ENCODE measurements at regions not wholly inside any gene's neighbourhood (a gene's known extent, or its start where the extent isn't known, plus 50 kb on each side); places are given as distances from the start of the nearest gene placed in this dataset.

DNA sequence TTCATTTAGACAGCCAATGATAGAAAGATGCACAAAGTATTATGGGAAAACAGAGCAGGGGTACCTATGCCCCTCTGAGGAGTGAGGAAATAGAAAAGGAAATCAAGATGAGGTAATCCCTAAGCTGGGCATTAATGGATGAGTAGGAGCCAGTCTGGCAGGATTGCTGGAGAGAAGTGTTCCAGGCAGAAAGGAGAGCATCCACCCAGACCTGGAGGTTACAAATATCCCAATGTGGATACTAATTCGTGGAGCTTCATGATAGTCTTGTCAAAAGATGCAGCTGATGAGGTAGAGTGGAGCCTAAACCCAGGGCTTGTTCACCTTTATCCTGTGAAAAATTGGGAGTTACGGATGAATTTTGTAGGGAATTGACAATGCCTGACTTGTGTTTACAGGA is 328.0 kb downstream of the ZNF608 start:
- TF ChIP-seq SRF (IDR thresholded peaks at IDR 0.05; ENCODE audit: low read depth, low read length) (no peak), JUN (CRISPR knock-in tag; IDR thresholded peaks at IDR 0.05) (no peak), RBAK (CRISPR knock-in tag; IDR thresholded peaks at IDR 0.05) (no peak), SMARCC2 (IDR thresholded peaks at IDR 0.05) (no peak)
- TF ChIP-seq, protein P1, sequence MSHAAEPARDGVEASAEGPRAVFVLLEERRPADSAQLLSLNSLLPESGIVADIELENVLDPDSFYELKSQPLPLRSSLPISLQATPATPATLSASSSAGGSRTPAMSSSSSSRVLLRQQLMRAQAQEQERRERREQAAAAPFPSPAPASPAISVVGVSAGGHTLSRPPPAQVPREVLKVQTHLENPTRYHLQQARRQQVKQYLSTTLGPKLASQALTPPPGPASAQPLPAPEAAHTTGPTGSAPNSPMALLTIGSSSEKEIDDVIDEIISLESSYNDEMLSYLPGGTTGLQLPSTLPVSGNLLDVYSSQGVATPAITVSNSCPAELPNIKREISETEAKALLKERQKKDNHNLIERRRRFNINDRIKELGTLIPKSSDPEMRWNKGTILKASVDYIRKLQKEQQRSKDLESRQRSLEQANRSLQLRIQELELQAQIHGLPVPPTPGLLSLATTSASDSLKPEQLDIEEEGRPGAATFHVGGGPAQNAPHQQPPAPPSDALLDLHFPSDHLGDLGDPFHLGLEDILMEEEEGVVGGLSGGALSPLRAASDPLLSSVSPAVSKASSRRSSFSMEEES (CRISPR knock-in tag; IDR thresholded peaks at IDR 0.05): no peak
- TF ChIP-seq, protein P2, sequence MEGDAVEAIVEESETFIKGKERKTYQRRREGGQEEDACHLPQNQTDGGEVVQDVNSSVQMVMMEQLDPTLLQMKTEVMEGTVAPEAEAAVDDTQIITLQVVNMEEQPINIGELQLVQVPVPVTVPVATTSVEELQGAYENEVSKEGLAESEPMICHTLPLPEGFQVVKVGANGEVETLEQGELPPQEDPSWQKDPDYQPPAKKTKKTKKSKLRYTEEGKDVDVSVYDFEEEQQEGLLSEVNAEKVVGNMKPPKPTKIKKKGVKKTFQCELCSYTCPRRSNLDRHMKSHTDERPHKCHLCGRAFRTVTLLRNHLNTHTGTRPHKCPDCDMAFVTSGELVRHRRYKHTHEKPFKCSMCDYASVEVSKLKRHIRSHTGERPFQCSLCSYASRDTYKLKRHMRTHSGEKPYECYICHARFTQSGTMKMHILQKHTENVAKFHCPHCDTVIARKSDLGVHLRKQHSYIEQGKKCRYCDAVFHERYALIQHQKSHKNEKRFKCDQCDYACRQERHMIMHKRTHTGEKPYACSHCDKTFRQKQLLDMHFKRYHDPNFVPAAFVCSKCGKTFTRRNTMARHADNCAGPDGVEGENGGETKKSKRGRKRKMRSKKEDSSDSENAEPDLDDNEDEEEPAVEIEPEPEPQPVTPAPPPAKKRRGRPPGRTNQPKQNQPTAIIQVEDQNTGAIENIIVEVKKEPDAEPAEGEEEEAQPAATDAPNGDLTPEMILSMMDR (CRISPR knock-in tag; IDR thresholded peaks at IDR 0.05): no peak
